Activated CD8-positive, alpha-beta memory T cell treated with anti-CD3 and anti-CD28 coated beads, Interleukin-2, amount 50 U/mL, for 4 hours (primary cell): ENCODE measurements at regions not wholly inside any gene's neighbourhood (a gene's known extent, or its start where the extent isn't known, plus 50 kb on each side); places are given as distances from the start of the nearest gene placed in this dataset.
"Not testable (repeated sequence)": the region's sequence is repeated elsewhere in the genome, so short reads cannot be mapped to it uniquely, and the experiment has no call there.

Experiments
- DNase-seq: peaks from one replicate; pipeline ENCODE4 v3.0.0-alpha.2; 2020

DNA sequence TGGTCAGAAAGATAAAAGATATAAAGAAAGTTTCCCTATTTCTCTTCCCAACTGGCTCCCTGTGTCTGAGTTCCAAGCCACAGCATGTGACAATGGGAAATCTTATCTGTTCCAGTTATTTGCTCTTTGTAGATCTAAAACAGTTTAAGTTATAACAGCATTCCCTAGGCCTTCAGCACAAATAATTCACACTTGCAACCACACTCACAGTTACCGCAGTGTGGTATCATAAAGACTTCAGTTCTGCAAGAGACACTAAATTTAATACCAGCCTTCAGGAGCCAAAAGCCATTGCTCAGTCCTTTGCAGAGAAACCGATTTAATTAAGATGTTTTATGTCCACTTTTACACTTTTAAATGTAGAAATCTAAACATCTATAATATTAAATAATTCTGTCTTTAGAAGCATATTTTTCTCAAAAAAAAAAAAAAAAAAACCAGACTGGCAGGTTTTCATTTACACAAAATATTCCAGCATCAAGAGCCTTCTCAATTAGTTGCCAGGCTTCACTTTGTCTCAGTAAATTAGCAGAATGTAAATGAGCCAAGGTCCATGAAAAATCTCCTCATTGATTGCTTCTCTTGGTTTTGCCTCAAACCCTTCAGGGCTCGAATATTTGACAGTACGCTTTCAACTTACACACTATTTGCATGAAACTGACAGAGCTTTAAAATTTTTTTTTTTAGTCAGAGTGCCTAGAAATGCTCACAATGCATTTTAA lies 300.0 kb upstream of the DDI1 start:
- DNase-seq = no peak

GRCh38 chr11:103737037-103737622 lies 299.3 kb upstream of the DDI1 start:
- no peak for DNase-seq

- DNase-seq = no peak
Measured at GRCh38 chr11:103737747-103738146, 298.7 kb upstream of the DDI1 start.

DNA sequence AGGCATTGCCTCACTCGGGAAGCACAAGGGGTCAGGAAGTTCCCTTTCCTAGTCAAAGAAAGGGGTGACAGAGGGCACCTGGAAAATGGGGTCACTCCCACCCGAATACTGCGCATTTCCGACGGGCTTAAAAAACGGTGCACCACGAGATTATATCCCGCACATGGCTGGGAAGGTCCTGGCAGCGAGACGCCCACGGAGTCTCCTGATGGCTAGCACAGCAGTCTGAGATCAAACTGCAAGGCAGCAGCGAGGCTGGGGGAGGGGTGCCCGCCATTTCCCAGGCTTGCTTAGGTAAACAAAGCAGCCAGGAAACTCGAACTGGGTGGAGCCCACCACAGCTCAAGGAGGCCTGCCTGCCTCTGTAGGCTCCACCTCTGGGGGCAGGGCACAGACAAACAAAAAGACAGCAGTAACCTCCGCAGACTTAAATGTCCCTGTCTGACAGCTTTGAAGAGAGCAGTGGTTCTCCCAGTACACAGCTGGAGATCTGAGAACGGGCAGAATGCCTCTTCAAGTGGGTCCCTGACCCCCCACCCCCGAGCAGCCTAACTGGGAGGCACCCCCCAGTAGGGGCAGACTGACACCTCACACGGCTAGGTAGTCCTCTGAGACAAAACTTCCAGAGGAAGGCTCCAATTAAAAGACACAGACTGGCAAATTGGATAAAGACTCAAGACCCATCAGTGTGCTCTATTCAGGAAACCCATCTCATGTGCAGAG lies 297.2 kb upstream of the DDI1 start:
- not testable (repeated sequence) for DNase-seq

GRCh38 chr11:103744496-103745153 lies 291.8 kb upstream of the DDI1 start:
- no peak for DNase-seq

- DNase-seq = no peak
Measured at GRCh38 chr11:103749158-103749557, 287.3 kb upstream of the DDI1 start.

DNA sequence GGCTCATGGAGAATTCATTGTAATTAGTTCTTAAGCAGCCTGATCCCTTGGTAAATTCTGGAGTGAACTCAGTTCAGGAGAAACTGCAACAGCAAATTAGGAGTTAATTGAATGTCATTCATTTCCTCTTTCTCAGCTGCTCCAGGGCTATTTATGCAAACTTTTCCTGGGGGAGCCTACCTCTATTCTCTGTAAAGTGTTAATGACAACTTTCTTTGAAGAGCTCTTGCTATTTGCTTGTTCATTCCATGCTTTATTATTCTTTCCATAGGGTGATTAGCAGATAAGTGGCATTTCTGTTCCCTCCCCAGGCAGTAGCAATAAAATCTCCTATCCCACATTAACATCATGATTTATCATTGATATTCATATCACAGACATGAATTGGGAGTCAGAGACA lies 267.6 kb upstream of the DDI1 start:
- no peak for DNase-seq

DNA sequence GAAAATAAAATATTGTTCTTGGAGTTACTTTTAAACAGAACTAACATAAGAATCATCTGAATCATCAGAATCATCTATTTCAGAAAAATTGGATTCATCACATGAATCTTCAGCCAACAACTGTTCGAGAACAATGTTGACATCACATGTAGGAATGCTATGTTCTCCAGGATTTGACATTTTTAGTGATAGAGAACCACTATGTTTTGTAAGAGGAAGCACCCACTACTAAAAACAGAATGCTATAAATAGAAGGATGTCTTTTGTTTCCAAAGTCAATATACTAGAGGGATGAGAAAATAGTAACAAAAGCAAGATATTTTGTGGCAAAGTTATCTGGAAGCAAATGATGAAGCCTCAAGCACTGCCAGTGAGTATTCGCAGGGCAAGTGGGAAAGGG lies 263.4 kb upstream of the DDI1 start:
- no peak for DNase-seq

GRCh38 chr11:103773537-103773936 lies 262.9 kb upstream of the DDI1 start:
- no peak for DNase-seq

- DNase-seq = no peak
Measured at GRCh38 chr11:103779054-103779453, 257.4 kb upstream of the DDI1 start.

- DNase-seq = no peak
Measured at GRCh38 chr11:103789952-103790351, 246.5 kb upstream of the DDI1 start.

- DNase-seq = no peak
Measured at GRCh38 chr11:103792981-103793468, 243.4 kb upstream of the DDI1 start.

- DNase-seq = no peak
Measured at GRCh38 chr11:103794262-103794661, 242.2 kb upstream of the DDI1 start.

- no peak for DNase-seq
Measured at GRCh38 chr11:103798026-103798425, 238.4 kb upstream of the DDI1 start.

- DNase-seq = no peak
Measured at GRCh38 chr11:103798446-103798845, 238.0 kb upstream of the DDI1 start.

- DNase-seq = no peak
Measured at GRCh38 chr11:103800406-103801114, 235.9 kb upstream of the DDI1 start.

DNA sequence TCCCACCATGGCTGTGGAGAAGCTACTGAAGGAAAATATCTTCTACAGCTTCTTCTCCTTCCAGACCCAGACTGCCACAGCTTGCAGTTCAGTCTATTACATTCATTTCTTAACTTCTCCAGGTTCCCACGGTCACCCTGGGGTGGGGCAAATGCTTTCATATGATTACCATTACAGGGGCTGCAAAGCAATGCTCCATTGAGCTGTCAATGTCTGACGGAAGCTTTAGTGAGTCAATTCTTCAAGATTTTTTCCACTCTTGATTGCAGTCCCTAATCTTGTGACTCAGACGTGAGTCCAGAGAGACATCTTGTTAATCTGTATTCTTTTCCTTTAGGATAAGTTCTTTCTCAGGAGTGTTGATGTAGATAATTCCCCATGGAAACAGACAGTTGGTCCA lies 233.4 kb upstream of the DDI1 start:
- DNase-seq = no peak

GRCh38 chr11:103805688-103806009 lies 230.8 kb upstream of the DDI1 start:
- no peak for DNase-seq

DNA sequence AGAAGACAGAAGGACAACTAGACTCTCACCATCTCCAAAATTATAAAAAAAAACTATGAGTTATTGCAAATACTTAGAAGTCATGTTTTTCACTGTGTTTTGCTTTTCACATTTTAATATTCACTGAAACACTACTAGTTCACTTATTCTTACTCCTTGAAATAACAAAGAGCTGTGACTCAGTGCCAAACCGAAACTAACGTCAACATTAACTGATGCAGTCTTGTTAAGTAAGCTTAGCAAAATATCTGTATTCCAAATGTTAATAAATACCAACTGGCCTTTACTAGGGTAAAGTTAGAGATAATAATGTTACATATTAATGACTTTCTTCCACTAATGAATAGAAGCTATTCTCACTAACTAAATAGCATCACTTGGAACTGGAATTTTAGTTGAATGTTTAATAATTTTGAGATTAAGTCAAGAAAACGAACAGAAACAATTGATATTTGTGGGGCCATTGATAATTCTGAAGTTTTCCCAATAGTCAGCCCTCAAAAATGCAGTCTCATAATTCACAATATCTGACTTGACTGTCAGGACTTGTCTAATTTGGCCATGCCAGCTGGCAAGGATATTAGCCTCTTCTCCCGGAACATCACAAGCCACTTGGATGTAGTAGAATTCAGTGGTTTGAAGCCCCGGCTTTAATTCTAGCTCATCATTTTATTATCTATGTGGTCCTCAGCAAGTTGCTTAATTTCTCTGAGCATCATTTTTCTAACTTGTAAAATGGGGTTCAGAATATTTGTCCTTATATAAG lies 230.1 kb upstream of the DDI1 start:
- no peak for DNase-seq

GRCh38 chr11:103807806-103808205 lies 228.6 kb upstream of the DDI1 start:
- no peak for DNase-seq

DNA sequence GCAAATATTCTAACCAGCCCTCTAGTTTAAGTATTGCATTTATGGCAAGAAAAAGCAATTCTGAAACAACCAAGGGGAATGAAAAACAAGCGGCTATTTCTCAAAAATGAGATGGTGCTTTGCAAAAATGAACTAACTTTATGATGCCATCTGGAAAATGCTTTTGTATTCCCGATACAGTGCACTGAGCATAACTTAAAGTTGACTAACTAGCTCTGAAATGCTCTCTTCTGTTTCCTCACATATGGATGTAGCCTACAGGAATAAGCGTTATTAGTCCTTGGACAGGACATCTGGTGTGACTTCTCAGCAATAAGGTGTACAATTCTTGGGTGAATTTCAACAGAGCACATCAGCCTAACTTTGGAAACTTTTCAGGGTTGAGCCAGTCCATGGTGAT lies 228.2 kb upstream of the DDI1 start:
- no peak for DNase-seq

DNA sequence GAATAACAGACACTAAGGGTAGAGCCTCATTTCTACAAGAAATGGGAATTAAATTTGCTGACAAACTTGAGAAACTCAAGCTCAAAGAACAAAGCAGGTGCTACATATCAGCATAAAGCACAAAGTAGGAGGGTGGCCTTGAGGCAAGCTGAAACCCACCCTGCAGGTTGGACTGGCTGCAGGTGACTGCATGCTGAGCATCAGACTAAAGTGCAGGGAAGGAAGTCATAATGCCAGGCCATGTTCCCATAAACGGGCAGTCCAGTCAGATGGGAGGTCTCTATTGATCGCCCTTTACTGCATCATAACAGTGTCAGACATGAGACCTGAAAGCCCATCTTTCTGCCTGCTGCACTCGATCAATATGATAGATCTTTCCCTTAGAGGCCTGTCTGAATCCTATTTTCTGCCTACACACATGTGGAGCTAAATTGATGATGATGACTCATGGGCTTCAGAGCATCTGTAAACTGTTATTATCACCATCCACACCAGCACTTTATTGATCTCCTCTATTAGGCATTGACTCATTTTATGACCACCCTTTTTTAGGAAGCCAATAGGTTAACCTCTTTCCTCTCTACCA lies 224.5 kb upstream of the DDI1 start:
- no peak for DNase-seq
